ENCODE measurements at regions not wholly inside any gene's neighbourhood (a gene's known extent, or its start where the extent isn't known, plus 50 kb on each side); places are given as distances from the start of the nearest gene placed in this dataset.

GRCh38 chr9:34802916-34803315, 93.0 kb upstream of the CCL21 start:
- Histone ChIP-seq H4K20me1 (ENCODE audit: low read depth) (no peaks in the 10 kb centered on the region), H3K27me3 (peaks cover 30% of the 10 kb centered on the region), H3K4me2 (no peak overlapping the region), H2AFZ (replicated peaks) (no peak overlapping the region), H3K9ac (no peak overlapping the region), H3K79me2 (ENCODE audit: low read depth) (no peaks in the 10 kb centered on the region), H3K4me3 (no peak overlapping the region), H3K4me1 (no peaks in the 10 kb centered on the region), H3K9me3 (ENCODE audit: low read depth) (peaks cover 7% of the 10 kb centered on the region), H3K36me3 (no peaks in the 10 kb centered on the region), H3F3A (ENCODE audit: low read depth) (no peaks in the 10 kb centered on the region), H3K27ac (no peak overlapping the region)
- no peak overlapping the region for H3K4me3 Mint-ChIP-seq
- DNase-seq (ENCODE audit: low spot score) = no peak
- no peaks in the 10 kb centered on the region for H3K27me3 Mint-ChIP-seq (ENCODE audit: insufficient read depth, low read depth)
- no peaks in the 10 kb centered on the region for H3K36me3 Mint-ChIP-seq
- TF ChIP-seq, protein P1, sequence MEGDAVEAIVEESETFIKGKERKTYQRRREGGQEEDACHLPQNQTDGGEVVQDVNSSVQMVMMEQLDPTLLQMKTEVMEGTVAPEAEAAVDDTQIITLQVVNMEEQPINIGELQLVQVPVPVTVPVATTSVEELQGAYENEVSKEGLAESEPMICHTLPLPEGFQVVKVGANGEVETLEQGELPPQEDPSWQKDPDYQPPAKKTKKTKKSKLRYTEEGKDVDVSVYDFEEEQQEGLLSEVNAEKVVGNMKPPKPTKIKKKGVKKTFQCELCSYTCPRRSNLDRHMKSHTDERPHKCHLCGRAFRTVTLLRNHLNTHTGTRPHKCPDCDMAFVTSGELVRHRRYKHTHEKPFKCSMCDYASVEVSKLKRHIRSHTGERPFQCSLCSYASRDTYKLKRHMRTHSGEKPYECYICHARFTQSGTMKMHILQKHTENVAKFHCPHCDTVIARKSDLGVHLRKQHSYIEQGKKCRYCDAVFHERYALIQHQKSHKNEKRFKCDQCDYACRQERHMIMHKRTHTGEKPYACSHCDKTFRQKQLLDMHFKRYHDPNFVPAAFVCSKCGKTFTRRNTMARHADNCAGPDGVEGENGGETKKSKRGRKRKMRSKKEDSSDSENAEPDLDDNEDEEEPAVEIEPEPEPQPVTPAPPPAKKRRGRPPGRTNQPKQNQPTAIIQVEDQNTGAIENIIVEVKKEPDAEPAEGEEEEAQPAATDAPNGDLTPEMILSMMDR (IDR thresholded peaks at IDR 0.05) = no peak
- TF ChIP-seq EZH2phosphoT487 (IDR thresholded peaks at IDR 0.05) (no peak), EZH2 (IDR thresholded peaks at IDR 0.05) (no peak)
- H3K4me1 Mint-ChIP-seq = no peaks in the 10 kb centered on the region
- no peak overlapping the region for H3K27ac Mint-ChIP-seq
- peaks cover 2% of the 10 kb centered on the region for H3K9me3 Mint-ChIP-seq

DNA sequence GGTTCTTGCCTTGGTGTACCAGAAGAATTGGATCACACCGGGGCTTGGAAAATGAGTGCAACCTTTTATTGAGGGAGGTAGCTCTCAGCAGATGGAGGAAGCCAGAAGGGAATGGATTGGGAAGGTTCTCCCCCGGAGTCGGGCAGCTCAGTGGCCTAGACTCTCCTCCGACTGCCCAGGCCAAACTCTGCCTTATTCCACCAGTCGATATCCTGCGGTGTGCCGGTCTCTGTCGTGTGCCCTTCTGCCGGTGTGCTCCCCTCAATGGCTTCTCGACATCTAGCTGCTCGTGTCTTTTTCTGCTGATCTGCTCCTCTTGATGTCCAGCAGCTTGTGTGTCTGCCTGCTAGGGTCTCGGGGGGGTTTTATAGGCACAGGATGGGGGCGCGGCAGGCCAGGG, 87.4 kb upstream of the CCL21 start:
- no peak overlapping the region for H3K4me3 ChIP-seq
- H3K27ac Mint-ChIP-seq = no peak overlapping the region
- H3K4me1 ChIP-seq = peaks cover 5% of the 10 kb centered on the region
- H3F3A ChIP-seq (ENCODE audit: low read depth) = no peaks in the 10 kb centered on the region
- no peak overlapping the region for H3K9ac ChIP-seq
- no peaks in the 10 kb centered on the region for H3K36me3 ChIP-seq
- no peak for DNase-seq (ENCODE audit: low spot score)
- no peak for TF ChIP-seq EZH2phosphoT487 (IDR thresholded peaks at IDR 0.05)
- TF ChIP-seq, protein P1 (IDR thresholded peaks at IDR 0.05) = no peak
- TF ChIP-seq EZH2 (IDR thresholded peaks at IDR 0.05) = no peak
- H3K4me1 Mint-ChIP-seq = no peaks in the 10 kb centered on the region
- no peaks in the 10 kb centered on the region for H3K36me3 Mint-ChIP-seq
- no peak overlapping the region for H3K4me2 ChIP-seq
- H3K27me3 ChIP-seq = peaks cover 12% of the 10 kb centered on the region
- no peaks in the 10 kb centered on the region for H3K79me2 ChIP-seq (ENCODE audit: low read depth)
- no peaks in the 10 kb centered on the region for H4K20me1 ChIP-seq (ENCODE audit: low read depth)
- no peaks in the 10 kb centered on the region for H3K9me3 Mint-ChIP-seq
- no peaks in the 10 kb centered on the region for H3K27me3 Mint-ChIP-seq (ENCODE audit: insufficient read depth, low read depth)
- H3K9me3 ChIP-seq (ENCODE audit: low read depth) = no peaks in the 10 kb centered on the region
- no peak overlapping the region for H3K27ac ChIP-seq
- H3K4me3 Mint-ChIP-seq = no peak overlapping the region
- peak overlapping the region; percentile 69 for H2AFZ ChIP-seq (replicated peaks)

- Mint-ChIP-seq H3K27ac (no peak overlapping the region), H3K36me3 (no peaks in the 10 kb centered on the region), H3K4me3 (no peak overlapping the region), H3K27me3 (ENCODE audit: insufficient read depth, low read depth) (no peaks in the 10 kb centered on the region), H3K4me1 (no peaks in the 10 kb centered on the region), H3K9me3 (no peaks in the 10 kb centered on the region)
- no peaks in the 10 kb centered on the region for H4K20me1 ChIP-seq (ENCODE audit: low read depth)
- H3K9me3 ChIP-seq (ENCODE audit: low read depth) = no peaks in the 10 kb centered on the region
- H3K4me1 ChIP-seq = peaks cover 5% of the 10 kb centered on the region
- H3K27me3 ChIP-seq = peaks cover 12% of the 10 kb centered on the region
- H3K27ac ChIP-seq = no peak overlapping the region
- no peak overlapping the region for H3K9ac ChIP-seq
- peak overlapping the region; percentile 69 for H2AFZ ChIP-seq (replicated peaks)
- H3K79me2 ChIP-seq (ENCODE audit: low read depth) = no peaks in the 10 kb centered on the region
- no peaks in the 10 kb centered on the region for H3F3A ChIP-seq (ENCODE audit: low read depth)
- peak overlapping the region; percentile 27 for H3K4me2 ChIP-seq
- no peak overlapping the region for H3K4me3 ChIP-seq
- peak; percentile 29 for DNase-seq (ENCODE audit: low spot score)
- no peaks in the 10 kb centered on the region for H3K36me3 ChIP-seq
- TF ChIP-seq EZH2 (IDR thresholded peaks at IDR 0.05) = no peak
- TF ChIP-seq EZH2phosphoT487 (IDR thresholded peaks at IDR 0.05) = no peak
- TF ChIP-seq, protein P1 (IDR thresholded peaks at IDR 0.05) = no peak
Observed at GRCh38 chr9:34796924-34797323, 87.0 kb upstream of the CCL21 start.
